GM18870 (cell line): ENCODE measurements at regions not wholly inside any gene's neighbourhood (a gene's known extent, or its start where the extent isn't known, plus 50 kb on each side); places are given as distances from the start of the nearest gene placed in this dataset.
A peak's percentile ranks its signal among the peaks of the same experiment; 100 is the strongest.

Experiments
- ATAC-seq: cut with Tn5 transposase; IDR thresholded peaks from one replicate; pipeline ENCODE4 v1.9.1; 2021; ENCODE audit warnings: moderate library complexity; ENCODE audit not compliant: unreplicated experiment

GRCh38 chr9:107542411-107543157, 53.0 kb upstream of the KLF4 start:
- no peak for ATAC-seq

- ATAC-seq = peak; percentile 57
These were observed 52.0 kb upstream of the KLF4 start for GRCh38 chr9:107541523-107541922.

- ATAC-seq = no peak
These were observed 50.6 kb upstream of the KLF4 start for GRCh38 chr9:107540164-107540561.

GRCh38 chr9:107539427-107540163, 50.0 kb upstream of the KLF4 start:
- no peak for ATAC-seq
